Kidney epithelial cell (primary cell): ENCODE measurements at regions not wholly inside any gene's neighbourhood (a gene's known extent, or its start where the extent isn't known, plus 50 kb on each side); places are given as distances from the start of the nearest gene placed in this dataset.
"Not testable (repeated sequence)": the region's sequence is repeated elsewhere in the genome, so short reads cannot be mapped to it uniquely, and the experiment has no call there.

Experiments
- DNase-seq: peaks from one replicate; pipeline ENCODE4 v3.0.0-alpha.2; 2010; ENCODE audit warnings: low read depth
- H3K27me3 ChIP-seq: 2 replicates; pipeline ENCODE4 v1.6.0; 2011; ENCODE audit warnings: low read length; ENCODE audit not compliant: control insufficient read depth, insufficient read depth
- H3K36me3 ChIP-seq: 2 replicates; pipeline ENCODE4 v1.5.1; 2011; ENCODE audit warnings: low read length; ENCODE audit not compliant: control insufficient read depth, insufficient read depth
- H3K4me3 ChIP-seq: 2 replicates; pipeline ENCODE4 v1.5.1; 2011; ENCODE audit warnings: low read depth, mild to moderate bottlenecking, control low read depth, low read length
- CTCF ChIP-seq: IDR thresholded peaks from 2 replicates; pipeline ENCODE4 v1.5.1; 2011; ENCODE audit warnings: mild to moderate bottlenecking, moderate library complexity, low read length, control low read depth, inconsistent platforms; ENCODE audit not compliant: insufficient read depth, poor library complexity, severe bottlenecking

GRCh38 chr9:1890816-1891215, 124.3 kb upstream of the SMARCA2 start:
- Histone ChIP-seq H3K4me3 (no peak overlapping the region), H3K36me3 (no peaks in the 10 kb centered on the region), H3K27me3 (no peaks in the 10 kb centered on the region)
- no peak for TF ChIP-seq CTCF
- no peak for DNase-seq

- DNase-seq, H3K36me3 ChIP-seq, H3K4me3 ChIP-seq, H3K27me3 ChIP-seq: not testable (repeated sequence)
Measured at GRCh38 chr9:1903080-1903704, 112.0 kb upstream of the SMARCA2 start.

GRCh38 chr9:1907465-1907864, 107.7 kb upstream of the SMARCA2 start:
- H3K4me3 ChIP-seq, result no peak overlapping the region
- H3K27me3 ChIP-seq, result no peaks in the 10 kb centered on the region
- no peaks in the 10 kb centered on the region for H3K36me3 ChIP-seq
- no peak for TF ChIP-seq CTCF
- no peak for DNase-seq

- H3K36me3 ChIP-seq, result no peaks in the 10 kb centered on the region
- no peaks in the 10 kb centered on the region for H3K27me3 ChIP-seq
- DNase-seq, result no peak
- TF ChIP-seq CTCF, result no peak
- H3K4me3 ChIP-seq, result no peak overlapping the region
Measured at GRCh38 chr9:1909322-1909721, 105.8 kb upstream of the SMARCA2 start.

GRCh38 chr9:1910269-1910811, 104.8 kb upstream of the SMARCA2 start:
- Histone ChIP-seq H3K27me3 (no peaks in the 10 kb centered on the region), H3K36me3 (no peaks in the 10 kb centered on the region), H3K4me3 (no peak overlapping the region)
- TF ChIP-seq CTCF, result no peak
- DNase-seq, result no peak

- Histone ChIP-seq H3K4me3 (no peak overlapping the region), H3K27me3 (no peaks in the 10 kb centered on the region), H3K36me3 (no peaks in the 10 kb centered on the region)
- no peak for DNase-seq
- TF ChIP-seq CTCF, result no peak
Measured at GRCh38 chr9:1913631-1914330, 101.4 kb upstream of the SMARCA2 start.
